Peyer's patch (tissue), 4 donors: ENCODE measurements at regions not wholly inside any gene's neighbourhood (a gene's known extent, or its start where the extent isn't known, plus 50 kb on each side); places are given as distances from the start of the nearest gene placed in this dataset.

Experiments used
- DNase-seq, 3 donors: peaks; one replicate each; pipeline ENCODE4 v3.0.0-alpha.2; 2017 to 2019
- H3K27ac ChIP-seq, 4 donors: fragments of 200-600 bp; sonication (generic); one replicate each; pipeline ENCODE4 v1.5.1; 2016 to 2019
- H3K27me3 ChIP-seq, 2 donors: fragments of 200-600 bp; sonication (generic); one replicate each; pipeline ENCODE4 v1.5.1; 2019
- H3K36me3 ChIP-seq, 3 donors: fragments of 200-600 bp; sonication (generic); one replicate each; pipeline ENCODE4 v1.5.1; 2016 to 2019
- H3K4me1 ChIP-seq, 4 donors: fragments of 200-600 bp; sonication (generic); one replicate each; pipeline ENCODE4 v1.5.1; 2016 to 2019
- H3K4me3 ChIP-seq, 4 donors: fragments of 200-600 bp; sonication (generic); 1 replicate in 3 of 4; 2 replicates in 1 of 4; pipeline ENCODE4 v1.5.1; 2016 to 2019; ENCODE audit warnings: mild to moderate bottlenecking in 1 of 4
- H3K9me3 ChIP-seq, 4 donors: fragments of 200-600 bp; sonication (generic); one replicate each; pipeline ENCODE4 v1.5.1; 2016 to 2019; ENCODE audit warnings: mild to moderate bottlenecking in 1 of 4
- CTCF ChIP-seq, 6 experiments: fragments of 450-650 bp in 4 of 6; fragments of 200-600 bp in 2 of 6; sonication (generic) in 1 of 6; IDR thresholded peaks; one replicate each; pipeline ENCODE4 v1.5.1; 2017 to 2019; ENCODE audit warnings: antibody characterized with exemption in 6 of 6, mild to moderate bottlenecking in 3 of 6, moderate library complexity in 1 of 6
- POLR2A ChIP-seq, 2 donors: fragments of 450-650 bp; IDR thresholded peaks; one replicate each; pipeline ENCODE4 v1.5.1; 2017; ENCODE audit warnings: antibody characterized with exemption in 2 of 2, mild to moderate bottlenecking in 2 of 2, moderate library complexity in 2 of 2

GRCh38 chr16:85417156-85417860 is 195.8 kb upstream of the GSE1 start:
- no peak for DNase-seq
- Histone ChIP-seq H3K4me3 (no peak overlapping the region), H3K9me3 (peaks cover 0 to 6% (median 0%) of the 10 kb centered on the region in 4 donors), H3K27ac (no peak overlapping the region), H3K4me1 (peaks cover 0 to 28% (median 0%) of the 10 kb centered on the region in 4 donors), H3K36me3 (no peaks in the 10 kb centered on the region), H3K27me3 (no peaks in the 10 kb centered on the region)
- TF ChIP-seq POLR2A (IDR thresholded peaks at IDR 0.05): no peak
- TF ChIP-seq CTCF (IDR thresholded peaks at IDR 0.05): no peak

DNA sequence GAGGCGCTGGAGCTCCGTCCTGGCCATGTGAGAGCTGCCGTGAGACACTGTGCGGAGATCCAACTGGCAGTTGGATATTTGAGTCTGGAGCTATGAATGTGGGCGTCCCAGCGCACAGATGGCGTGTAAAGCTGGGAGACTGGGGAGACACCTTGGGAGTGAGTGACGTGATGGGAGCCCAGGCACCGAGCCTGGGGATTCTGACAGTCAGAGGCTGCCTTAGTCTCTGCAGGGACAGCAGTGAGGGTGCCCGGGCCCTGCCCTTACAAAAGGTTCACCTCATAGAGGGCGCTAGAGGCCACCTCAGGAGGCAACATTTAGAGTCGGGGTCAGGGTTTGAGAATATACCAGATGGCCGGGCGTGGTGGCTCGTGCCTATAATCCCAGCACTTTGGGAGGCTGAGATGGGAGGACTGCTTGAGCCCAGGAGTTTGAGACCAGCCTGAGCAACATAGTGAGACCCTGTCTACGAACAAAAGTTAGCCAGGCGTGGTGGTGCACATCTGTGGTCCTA is 194.1 kb upstream of the GSE1 start:
- peaks cover 0 to 2% (median 0%) of the 10 kb centered on the region in 4 donors for H3K9me3 ChIP-seq
- DNase-seq: no peak
- H3K4me1 ChIP-seq: peaks cover 0 to 44% (median 0%) of the 10 kb centered on the region in 4 donors
- H3K36me3 ChIP-seq: no peaks in the 10 kb centered on the region
- no peak for TF ChIP-seq POLR2A (IDR thresholded peaks at IDR 0.05)
- no peak for TF ChIP-seq CTCF (IDR thresholded peaks at IDR 0.05)
- H3K4me3 ChIP-seq: no peak overlapping the region
- H3K27me3 ChIP-seq: no peaks in the 10 kb centered on the region
- H3K27ac ChIP-seq: no peak overlapping the region

- Histone ChIP-seq H3K4me1 (peaks cover 0 to 46% (median 0%) of the 10 kb centered on the region in 4 donors), H3K36me3 (no peaks in the 10 kb centered on the region), H3K4me3 (no peak overlapping the region), H3K27ac (no peak overlapping the region), H3K27me3 (no peaks in the 10 kb centered on the region), H3K9me3 (no peaks in the 10 kb centered on the region)
- no peak for TF ChIP-seq POLR2A (IDR thresholded peaks at IDR 0.05)
- TF ChIP-seq CTCF (IDR thresholded peaks at IDR 0.05): no peak
- no peak for DNase-seq
Measured at GRCh38 chr16:85419503-85420408, 193.4 kb upstream of the GSE1 start.

- peak; percentile 47 to 85 (median 76) for DNase-seq
- Histone ChIP-seq H3K27ac (peak overlapping the region in 1 of 4 donors; percentile 57), H3K27me3 (no peaks in the 10 kb centered on the region), H3K36me3 (no peaks in the 10 kb centered on the region), H3K4me1 (peaks cover 0 to 38% (median 0%) of the 10 kb centered on the region in 4 donors), H3K9me3 (no peaks in the 10 kb centered on the region), H3K4me3 (no peak overlapping the region)
- no peak for TF ChIP-seq POLR2A (IDR thresholded peaks at IDR 0.05)
- TF ChIP-seq CTCF (IDR thresholded peaks at IDR 0.05): peak; percentile 99 to 100 (median 100)
Measured at GRCh38 chr16:85420501-85421337, 192.4 kb upstream of the GSE1 start.
